GM21723 (cell line): ENCODE measurements at regions not wholly inside any gene's neighbourhood (a gene's known extent, or its start where the extent isn't known, plus 50 kb on each side); places are given as distances from the start of the nearest gene placed in this dataset.
"Not testable (repeated sequence)": the region's sequence is repeated elsewhere in the genome, so short reads cannot be mapped to it uniquely, and the experiment has no call there.

Experiments
- ATAC-seq: cut with Tn5 transposase; IDR thresholded peaks from one replicate; pipeline ENCODE4 v1.9.1; 2021; ENCODE audit warnings: mild to moderate bottlenecking, moderate library complexity; ENCODE audit not compliant: unreplicated experiment

DNA sequence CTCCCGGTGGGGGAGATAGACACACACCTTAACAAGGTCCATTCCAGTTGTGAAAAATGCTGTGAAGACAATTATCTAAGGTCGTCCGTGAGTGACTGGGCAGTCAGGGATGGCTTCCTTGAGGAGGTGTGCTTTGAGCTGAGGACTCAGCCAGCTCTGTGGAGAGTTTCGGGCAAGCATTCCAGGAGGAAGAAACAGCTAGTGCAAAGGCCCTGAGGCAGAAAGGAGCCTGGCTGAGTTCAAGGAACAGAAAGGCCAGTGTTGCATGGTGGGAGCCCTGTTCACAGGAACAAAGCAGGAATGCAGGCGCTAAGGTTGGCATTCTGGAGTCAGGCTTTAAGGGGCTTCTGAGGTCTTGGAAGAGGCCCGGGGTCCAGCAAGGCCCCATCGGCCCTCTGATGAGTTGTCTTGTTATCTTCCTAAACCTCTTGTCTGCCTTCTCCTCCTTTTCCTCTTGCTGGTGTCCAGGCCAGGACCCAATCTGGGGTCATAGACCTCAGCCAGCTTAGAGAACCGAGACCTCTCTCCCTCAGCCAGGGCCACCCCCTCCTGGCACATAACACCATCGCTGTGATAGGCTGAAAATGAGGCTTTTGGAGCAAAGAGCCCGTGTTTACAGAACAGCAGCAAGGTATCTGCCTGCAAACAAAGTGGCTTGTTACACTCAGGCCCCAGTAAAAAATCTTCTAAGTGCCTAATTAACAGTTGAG, 270.2 kb upstream of the MVB12B start:
- ATAC-seq: no peak

DNA sequence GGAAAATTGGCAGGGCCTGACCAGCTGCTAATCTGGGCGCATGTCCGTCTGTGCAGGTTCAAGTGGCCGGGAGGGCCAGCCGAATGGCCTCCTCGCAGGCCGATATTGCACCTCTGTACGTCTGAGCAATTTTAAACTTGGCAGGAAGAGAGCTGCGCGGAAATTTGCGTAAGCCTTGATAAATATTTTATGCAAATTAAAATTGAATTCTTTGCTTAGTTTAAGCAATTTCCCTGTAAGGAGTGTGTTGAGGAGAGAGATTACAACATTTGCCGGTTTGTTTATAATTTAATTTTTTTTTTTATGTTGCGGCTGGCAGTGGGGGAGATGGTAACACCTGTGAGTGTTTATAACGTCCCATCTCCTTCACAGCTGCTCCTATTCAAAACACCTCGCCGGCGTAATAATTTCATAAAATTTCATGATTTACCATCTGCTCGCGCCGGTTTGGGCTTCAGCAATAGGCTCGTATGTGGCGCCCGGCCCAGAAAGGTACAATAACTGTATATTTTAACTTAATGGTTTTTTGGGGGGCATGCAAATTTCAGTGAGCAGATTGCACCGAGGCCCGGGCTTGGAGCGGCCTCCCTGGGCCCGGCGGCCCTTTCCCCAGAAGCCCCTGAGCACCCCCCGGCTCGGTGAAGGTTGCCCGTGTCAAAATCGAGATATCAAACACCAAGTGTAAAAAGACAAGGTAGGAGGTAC, 269.4 kb upstream of the MVB12B start:
- no peak for ATAC-seq

DNA sequence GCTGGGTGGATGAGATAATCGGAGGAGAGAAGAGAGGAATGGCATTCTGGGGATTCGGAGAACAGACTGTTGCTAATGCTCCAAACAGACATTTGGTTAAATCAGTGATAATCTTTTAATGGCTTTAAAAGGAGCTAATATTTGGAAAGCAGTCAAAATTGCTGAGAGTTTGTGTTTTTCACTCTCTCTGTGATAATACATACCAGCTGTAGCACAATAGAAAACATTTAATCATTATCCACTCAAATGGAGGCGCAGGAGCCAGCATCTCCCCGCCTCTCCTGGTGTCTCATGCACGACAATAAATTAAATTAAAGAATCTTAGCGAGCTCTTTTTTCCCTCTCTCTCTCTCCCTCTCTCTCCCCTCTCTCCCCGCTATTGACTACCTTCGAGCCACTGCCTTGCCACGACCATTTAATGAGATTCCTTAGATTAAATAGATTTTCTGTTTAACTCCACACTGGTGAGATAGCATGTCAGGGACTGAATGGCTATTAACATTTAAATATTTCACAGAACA, 268.6 kb upstream of the MVB12B start:
- no peak for ATAC-seq

DNA sequence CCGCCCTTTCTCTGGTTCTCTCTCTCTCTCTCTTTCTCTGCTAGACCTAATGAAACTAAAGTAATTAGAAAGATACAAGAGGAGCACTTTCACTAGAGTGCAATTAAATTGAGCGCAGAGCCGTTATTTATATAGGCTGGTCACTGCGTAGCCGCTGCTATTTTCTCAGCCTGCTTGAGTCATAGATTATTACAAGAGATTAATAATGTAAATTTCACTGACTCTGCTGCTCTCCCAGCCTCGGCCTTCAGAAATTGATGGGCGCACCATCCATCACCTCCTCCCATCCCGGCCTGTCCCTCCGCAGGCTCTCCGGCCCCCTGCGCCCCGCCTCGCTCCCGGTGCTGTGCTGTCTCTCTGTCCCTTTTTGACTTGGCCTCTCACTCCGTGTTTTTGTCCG, 268.0 kb upstream of the MVB12B start:
- ATAC-seq: no peak

DNA sequence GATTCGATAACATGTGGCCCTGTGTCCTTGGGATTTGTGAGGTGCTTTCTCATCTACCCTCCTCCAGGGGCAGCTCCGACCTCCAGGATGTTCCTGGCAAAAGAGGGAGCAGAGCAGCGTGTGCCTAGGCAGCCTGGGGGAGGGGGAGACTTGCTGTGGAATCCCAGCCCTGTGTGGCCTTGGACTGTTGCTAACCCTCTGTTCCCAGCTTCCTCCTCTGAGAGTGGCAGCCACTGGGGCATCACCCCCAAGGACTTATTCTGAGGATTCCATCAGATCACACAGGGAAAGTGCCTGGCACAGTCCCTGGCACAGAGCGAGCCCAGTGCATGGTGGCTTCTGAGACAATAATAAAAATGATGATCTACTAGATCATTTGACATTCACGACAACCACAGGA, 265.1 kb upstream of the MVB12B start:
- ATAC-seq: no peak

DNA sequence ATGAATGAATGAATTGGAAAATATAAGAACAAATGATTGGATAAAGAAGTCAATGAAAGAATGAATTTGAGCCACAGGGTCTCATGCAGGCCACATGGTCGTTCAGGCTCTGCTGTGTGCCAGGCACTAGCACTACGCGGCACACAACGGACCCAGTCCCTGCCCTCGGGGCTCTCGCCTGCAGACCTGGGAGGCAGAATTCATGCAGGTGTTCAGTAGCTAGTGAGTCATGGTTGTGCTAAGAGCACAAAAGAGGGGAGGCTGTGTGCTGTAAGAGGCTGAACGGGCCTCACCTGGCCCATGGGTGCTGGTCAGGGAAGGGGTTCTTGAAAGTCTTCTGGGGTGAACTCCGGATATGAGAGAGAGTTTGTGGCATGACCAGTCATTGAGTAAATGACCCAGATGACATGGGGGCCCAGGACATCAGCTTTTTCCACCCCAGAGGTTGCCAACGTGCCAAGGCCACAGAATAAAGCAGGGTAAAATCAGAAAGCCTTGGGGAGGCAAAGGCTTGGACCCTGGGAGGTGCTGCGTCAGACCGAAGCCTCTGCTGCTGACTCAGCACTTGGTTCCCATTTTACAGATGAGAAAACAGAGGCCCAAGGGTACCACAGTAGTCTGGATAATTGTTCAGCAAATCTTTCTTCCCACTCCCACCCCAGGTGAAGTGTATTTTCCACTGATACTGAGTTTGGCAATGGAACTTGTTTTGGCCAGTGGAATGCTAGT, 264.3 kb upstream of the MVB12B start:
- ATAC-seq: no peak

DNA sequence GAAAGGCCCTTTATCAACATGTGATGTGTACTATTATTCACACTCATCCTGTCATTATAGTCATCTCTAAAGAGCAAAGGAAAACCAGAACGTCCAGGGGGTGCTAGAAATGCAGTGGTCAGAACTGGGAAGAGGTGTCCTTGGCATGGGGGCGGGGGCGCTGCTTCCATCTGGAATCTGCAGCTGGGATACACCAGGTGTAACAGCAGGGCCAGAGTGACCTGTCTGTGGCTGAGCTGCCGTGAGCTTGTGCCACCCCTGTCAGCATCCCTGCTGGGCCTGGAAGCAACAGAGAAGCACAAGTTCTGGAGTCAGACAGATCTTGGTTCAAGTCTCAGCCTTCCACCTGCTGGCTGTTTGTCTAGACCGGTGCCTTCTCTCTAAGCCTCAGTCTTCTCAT, 263.3 kb upstream of the MVB12B start:
- ATAC-seq: no peak

DNA sequence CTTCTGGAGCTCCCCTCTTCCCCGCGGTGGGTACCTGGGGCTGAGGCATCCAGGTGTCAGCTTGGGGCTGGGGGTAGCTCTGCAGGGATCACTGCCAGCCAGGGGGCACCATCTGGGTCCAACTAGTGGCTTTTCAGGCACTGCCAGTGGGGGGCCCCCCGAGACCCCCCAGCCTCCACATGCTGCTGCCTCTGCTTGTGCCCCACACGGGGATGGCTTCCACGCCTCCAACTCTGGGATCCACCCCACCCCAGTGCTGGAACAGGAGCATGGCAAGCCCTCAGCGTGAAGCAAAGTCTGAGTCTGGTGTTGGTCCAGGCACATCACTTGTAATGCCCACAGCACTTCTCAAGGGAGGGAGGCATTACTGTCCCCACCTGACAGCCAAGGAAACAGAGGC, 260.5 kb upstream of the MVB12B start:
- ATAC-seq: no peak

DNA sequence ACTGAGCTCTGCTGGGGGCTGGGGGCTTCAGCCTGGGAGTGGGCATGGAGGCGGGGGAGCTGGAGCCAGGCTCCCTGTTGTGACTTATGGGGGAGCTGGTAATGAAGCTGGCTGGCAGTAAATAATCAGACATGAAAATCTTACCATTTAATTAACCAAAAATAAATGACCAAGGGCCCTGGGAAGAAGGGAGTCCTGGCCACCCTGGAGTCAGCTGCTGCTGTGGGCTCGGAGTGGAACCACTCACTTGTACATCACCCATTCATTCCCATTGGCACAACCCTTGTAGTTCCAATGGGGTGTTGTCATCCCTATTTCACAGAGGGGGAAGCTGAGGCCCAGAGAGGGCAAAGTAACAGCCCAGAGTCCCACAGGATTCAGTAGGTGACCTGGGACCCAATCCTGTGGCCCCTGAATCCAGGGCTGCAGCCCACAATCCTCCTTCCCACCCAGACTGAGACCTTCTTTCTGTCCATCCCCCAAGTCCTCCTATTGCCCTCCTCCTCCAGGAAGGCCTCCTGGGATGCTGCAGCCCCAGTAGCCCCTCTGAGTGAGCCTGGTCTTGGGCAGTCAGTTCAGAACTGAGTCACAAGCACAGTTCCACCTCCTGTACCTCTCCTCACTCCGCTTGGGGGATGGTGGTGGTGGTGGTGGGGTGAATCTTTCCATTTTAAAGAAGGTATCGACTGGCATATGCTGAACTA, 259.4 kb upstream of the MVB12B start:
- ATAC-seq: no peak

DNA sequence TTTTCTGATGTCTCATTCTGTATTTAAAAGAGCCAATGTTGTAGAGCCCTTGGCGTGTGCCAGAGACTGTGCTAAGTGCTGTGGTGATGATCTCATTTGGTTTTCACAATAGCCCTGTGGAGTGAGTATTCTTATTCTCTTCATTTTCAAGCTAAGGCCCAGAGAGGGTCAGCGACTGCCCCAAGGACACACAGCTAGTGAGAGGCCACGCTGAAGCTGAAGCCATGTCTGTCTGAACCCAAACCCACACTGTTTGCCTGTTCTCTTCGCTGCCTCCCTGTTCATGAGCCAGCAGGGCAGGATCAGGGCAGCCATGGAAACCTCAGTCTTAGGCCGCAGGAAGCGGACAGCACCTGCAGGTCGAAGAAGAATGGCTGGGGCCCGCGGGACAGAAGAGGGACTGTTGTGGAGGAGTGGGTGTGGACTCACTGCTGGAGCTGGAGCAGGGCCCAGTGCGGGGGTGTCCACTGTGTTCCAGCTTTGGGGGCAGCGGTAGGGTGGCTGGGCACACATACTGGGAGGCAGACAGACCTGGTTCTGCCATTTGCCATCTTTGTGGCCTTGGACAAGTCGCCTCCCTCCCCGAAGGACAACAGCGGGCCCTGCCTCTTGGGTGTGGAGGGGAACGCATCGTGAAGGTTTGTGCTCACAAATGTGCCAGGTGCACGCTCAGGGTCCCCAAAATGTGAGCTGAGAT, 257.9 kb upstream of the MVB12B start:
- no peak for ATAC-seq

DNA sequence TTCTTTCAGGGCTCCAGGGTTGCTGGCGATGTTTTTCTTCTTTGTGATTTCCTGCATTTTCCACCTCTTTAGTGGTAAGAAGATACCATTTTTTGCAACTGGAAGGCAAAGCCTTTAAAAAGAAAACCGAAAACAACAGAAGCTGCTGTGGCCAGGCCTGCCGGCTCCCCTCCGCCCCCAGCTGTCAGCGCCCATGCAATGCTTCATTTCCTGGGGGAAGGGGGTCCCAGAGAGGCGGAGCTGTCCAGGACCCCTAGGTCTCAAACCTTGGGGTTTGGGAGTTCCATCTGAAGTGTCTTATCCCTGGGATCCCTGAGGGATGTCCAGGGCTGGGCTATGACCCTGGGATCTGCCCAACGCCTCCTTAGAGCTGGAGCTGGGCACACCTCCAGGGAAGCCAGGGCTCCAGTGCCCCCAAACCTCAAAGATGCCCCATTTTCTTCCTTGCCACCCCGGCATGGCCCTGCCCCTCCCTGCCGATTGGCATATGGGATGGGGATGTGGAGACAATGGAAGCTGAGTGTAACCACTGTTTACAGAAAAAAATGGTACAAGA, 257.2 kb upstream of the MVB12B start:
- ATAC-seq: no peak

DNA sequence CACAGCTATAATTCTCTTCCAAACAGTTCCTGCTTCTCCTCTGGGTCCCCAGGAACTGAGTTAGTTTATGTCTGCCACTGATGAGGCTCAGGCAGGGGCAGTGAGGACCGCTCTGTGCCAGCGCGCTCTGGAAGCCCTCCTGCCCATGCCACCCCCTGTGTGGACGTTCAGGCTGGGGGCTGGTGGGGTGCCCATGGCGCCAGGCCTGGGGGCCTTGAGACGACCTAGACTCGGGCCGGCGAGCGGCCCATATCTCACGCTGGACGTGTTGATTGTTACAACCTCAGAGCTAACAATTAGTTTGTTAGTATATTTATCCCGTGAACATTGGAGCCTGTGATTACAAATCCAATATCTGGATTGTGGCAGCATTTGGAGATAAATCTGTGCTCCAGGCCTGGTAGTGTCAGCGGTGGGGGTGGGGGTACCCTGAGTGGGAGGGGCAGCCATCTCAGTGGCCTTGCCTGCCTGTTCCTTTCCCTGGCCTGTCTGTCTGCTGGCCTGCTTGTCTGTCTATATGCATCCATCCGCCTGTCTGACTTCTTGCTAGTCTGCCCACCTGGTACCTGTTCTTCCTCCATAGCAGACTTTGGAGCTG, 256.5 kb upstream of the MVB12B start:
- ATAC-seq: no peak

DNA sequence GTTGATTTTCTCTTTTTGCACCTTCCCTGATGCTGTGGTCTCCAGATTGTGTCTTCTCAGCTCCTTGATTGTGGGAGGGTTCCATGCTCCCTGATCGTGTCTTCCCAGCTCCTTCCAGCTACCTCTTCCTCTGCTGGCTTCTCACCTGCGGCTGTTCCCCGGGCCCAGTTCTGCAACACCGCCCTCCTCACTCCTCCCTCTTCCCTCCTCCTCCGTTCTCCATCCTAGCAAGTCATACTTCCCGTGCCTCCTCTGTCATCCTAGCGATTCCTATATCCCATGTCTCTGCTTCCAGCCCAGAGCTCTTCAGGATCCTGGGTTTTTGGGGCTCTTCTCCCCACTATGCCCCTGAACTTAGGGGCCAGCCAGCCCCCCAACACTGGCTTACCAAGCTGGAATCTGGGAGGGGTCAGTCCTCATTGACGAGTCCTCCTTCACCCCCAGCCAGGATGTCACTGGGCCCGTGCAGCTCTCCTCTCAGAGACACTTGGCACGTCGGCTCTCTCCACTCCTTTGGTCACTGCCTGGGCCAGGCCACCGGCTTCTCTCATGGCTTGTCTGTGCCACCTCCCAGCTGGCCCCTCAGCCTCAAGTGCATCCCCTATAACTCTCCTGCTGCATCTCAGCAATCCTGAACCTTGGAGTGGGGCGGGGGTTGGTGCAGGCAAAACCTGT, 255.4 kb upstream of the MVB12B start:
- ATAC-seq: no peak

DNA sequence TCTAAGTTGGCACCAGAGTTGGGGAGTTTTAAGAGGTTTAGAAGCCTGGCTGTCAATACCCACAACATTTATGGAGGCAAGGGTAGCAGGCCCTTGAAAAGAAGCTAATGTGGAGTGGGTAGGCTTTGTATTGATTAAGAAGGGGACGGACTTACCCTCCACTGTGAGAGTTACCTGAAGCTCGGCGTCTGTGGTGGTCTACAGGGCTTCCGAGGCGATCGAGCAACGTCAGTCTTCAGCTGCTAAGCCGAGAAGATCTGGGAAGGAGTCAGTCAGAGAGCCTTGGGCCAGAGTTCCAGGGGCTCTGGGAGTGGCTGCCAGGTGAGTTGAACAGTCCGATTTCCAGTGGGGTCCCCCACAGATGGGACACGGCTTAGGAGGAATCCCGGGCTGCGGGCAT, 249.0 kb upstream of the MVB12B start:
- not testable (repeated sequence) for ATAC-seq

DNA sequence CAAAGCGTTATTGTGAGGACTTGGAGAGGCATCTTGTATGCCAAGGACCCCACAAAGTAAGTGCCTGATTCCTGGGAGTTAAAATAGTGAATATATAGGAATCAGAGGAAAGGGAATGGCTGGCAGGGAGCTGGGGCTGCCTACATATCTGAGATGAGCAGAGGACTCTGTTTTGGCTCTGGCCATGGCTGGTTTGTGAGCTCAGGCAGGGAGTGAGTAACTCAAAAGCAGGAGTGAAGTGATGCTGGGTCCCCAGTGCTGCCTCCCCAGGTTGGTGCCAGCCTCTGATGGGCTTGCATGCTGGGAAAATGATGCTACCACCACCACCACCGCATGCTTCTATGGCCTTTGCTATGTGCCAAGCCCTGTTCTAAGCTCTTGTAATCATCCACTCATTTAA, 246.0 kb upstream of the MVB12B start:
- ATAC-seq: no peak

DNA sequence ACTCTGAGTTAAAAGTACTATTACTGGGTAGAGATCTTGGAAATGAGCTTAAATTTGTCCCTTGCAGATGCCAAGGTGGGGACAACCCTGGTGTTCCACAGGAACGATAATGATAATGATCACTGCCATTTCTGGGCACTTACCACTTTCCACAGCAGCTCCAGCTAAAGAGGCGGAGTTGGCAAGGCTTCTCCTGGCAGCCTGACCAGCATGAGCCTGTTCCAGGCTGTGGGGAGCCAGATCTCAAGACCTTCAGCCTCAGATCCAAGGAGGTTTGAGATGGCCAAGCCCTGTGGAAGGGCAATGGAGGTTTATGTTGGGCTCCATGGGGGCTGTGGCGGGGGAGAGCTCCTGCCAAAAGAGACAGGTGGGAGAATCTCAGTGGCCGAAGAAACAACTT, 244.9 kb upstream of the MVB12B start:
- ATAC-seq: no peak

DNA sequence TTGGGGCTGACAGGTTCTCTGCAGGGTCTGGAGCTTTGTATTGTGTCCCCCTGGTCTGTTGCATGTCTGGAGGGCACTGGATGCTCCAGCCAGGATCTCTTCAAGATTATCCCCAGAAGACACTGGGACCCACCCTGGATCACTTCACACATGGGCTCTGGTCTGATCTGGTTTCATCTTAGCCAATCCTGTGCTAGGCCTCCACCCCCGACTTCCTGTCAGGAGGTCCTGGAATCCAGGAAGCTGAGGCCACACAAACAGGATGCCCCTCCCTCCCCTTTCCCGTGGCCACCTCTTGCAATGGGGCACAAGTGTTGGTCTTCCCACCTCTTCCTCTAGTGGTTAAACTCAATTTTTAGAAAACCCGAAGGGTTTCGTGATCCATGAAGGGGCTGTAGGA, 242.6 kb upstream of the MVB12B start:
- ATAC-seq: no peak

DNA sequence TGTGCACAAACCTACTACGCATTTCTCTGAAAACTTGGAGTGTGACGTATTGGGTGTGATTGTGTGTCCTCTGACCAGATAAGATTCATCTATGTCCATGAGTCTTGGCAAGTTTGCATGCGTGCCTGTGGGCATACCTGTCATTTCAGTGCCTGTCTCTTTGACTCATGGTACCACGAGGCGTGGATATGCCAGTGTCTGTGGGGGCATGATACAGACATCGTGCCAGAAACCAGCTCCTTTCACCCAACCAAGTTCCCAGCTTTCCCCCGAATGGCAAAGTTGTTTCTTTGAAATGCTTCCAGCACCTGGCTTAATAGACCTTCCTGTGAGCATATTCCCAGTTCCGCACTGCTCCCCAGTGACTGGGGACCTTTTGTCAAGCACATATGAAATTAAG, 241.9 kb upstream of the MVB12B start:
- ATAC-seq: no peak

DNA sequence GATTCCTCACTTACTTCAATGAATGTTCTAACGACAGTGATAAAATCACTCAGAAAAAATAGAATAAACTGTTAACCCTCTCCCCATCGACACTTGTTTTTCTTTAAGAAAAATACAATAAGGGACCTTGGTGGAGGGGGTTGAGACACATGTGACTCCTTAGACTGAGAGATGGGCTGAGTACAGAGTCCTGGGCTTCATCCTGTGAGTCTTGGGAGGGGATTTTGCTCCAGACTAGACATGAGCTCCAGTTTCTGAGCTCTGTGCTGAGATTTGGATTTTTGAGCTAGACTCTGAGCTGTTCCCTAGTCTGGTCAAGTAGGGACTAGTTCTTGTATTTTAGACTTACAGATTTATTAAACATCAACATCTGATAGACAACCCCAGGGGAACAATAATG, 241.5 kb upstream of the MVB12B start:
- no peak for ATAC-seq
